ENCODE measurements at regions not wholly inside any gene's neighbourhood (a gene's known extent, or its start where the extent isn't known, plus 50 kb on each side); places are given as distances from the start of the nearest gene placed in this dataset.

GRCh38 chr2:16334886-16335603, 330.6 kb downstream of the CYRIA start:
- no peak overlapping the region for H3K4ac ChIP-seq (replicated peaks; ENCODE audit: insufficient read length, low read depth, low read length)
- H3K9ac ChIP-seq (replicated peaks in 1 of 4; ENCODE audit: extremely low read depth in 1 of 4, low read depth in 3 of 4, low read length in 3 of 4) = no peak overlapping the region
- no peak overlapping the region for H3K23ac ChIP-seq (ENCODE audit: insufficient read length)
- no peak overlapping the region for H3K56ac ChIP-seq (replicated peaks; ENCODE audit: insufficient read length, low read depth, low read length)
- DNase-seq (ENCODE audit: low read depth in 1 of 2, low spot score in 2 of 2) (no peak), FAIRE-seq (no peak)
- no peak overlapping the region for H2BK12ac ChIP-seq (ENCODE audit: low read depth, low read length)
- H3K4me1 ChIP-seq (replicated peaks in 1 of 4; ENCODE audit: control insufficient read depth in 3 of 4, insufficient read depth in 4 of 4, low read length in 3 of 4) = peaks cover 6 to 12% (median 10%) of the 10 kb centered on the region in 4 experiments
- no peaks in the 10 kb centered on the region for H3K36me3 ChIP-seq (ENCODE audit: control insufficient read depth in 2 of 4, insufficient read depth in 4 of 4, low read length in 3 of 4)
- peaks cover 0 to 2% (median 0%) of the 10 kb centered on the region in 4 experiments; a peak in 1 of 7 replicates for H3K27me3 ChIP-seq (replicated peaks in 1 of 4; ENCODE audit: control insufficient read depth in 3 of 4, extremely low read depth in 1 of 4, insufficient read depth in 3 of 4, low read length in 3 of 4)
- H3K18ac ChIP-seq (ENCODE audit: extremely low read depth, low read length) = no peak overlapping the region
- H3K9me3 ChIP-seq (ENCODE audit: insufficient read depth in 2 of 2, low read depth in 1 of 2, low read length in 1 of 2) = no peaks in the 10 kb centered on the region
- H3K27ac ChIP-seq (ENCODE audit: low read depth, low read length) = no peak overlapping the region
- TF ChIP-seq CTCF (IDR thresholded peaks at IDR 0.05; ENCODE audit: control extremely low read depth in 1 of 3, insufficient read depth in 1 of 3, low read depth in 1 of 3, low read length in 3 of 3) (no peak), CREB1 (IDR thresholded peaks at IDR 0.05) (no peak), CHD2 (IDR thresholded peaks at IDR 0.05; ENCODE audit: low read length) (no peak), BCL11A (IDR thresholded peaks at IDR 0.05; ENCODE audit: low read depth in 2 of 2, low read length in 2 of 2) (no peak), CBX8 (IDR thresholded peaks at IDR 0.05; ENCODE audit: borderline replicate concordance, low read depth, low read length) (no peak), PHF8 (conservative IDR thresholded peaks at IDR 0.05; ENCODE audit: low read depth, low read length) (no peak)
- no peak overlapping the region for H2BK120ac ChIP-seq (replicated peaks; ENCODE audit: low read depth, low read length)
- ChIA-PET POLR2A (ENCODE audit: partially characterized antibody) (no interaction called here), CTCF (ENCODE audit: partially characterized antibody) (interaction anchor here (1.4 kb wide), 1 partner anchor 10 kb away, joined by 3 read pairs; no protein-coding TSS in a partner anchor)
- WGBS, 2 experiments (ENCODE audit: extremely low coverage in 1 of 2, insufficient coverage in 1 of 2, insufficient read length in 1 of 2, insufficient replicate concordance in 2 of 2, low coverage in 1 of 2, low lambda C conversion rate in 2 of 2, missing lambda C conversion rate in 1 of 2) = 47% methylated on average over 2 of the region's 2 CpGs; no CpG with 5 or more reads in 1 of the 2 experiments
- no peaks in the 10 kb centered on the region for H3K79me2 ChIP-seq (ENCODE audit: control insufficient read depth in 1 of 2, insufficient read depth in 2 of 2, low read length in 2 of 2)
- no peak overlapping the region for H2AFZ ChIP-seq (ENCODE audit: low read length)
- no peak overlapping the region for H2BK15ac ChIP-seq (ENCODE audit: low read length)
- no peak overlapping the region for H2BK5ac ChIP-seq (ENCODE audit: low read depth, low read length)
- no peak overlapping the region for H2BK20ac ChIP-seq (ENCODE audit: low read length)
- no peak overlapping the region for H4K91ac ChIP-seq (replicated peaks; ENCODE audit: insufficient read length, low read length)
- H3K4me2 ChIP-seq (ENCODE audit: insufficient read depth in 1 of 2, low read depth in 2 of 2, low read length in 2 of 2) = no peak overlapping the region
- no peaks in the 10 kb centered on the region for H3K79me1 ChIP-seq (ENCODE audit: low read depth, low read length)
- no peaks in the 10 kb centered on the region for H3K23me2 ChIP-seq (ENCODE audit: low read depth, low read length)
- H4K8ac ChIP-seq (ENCODE audit: extremely low read depth, insufficient read depth, low read length) = no peak overlapping the region; the same call in 1 of the 2 replicates
- no peak overlapping the region for H3K4me3 ChIP-seq (ENCODE audit: extremely low read depth in 1 of 4, insufficient read depth in 2 of 4, low read depth in 3 of 4, low read length in 4 of 4)
- no peaks in the 10 kb centered on the region for H4K20me1 ChIP-seq (replicated peaks in 1 of 2; ENCODE audit: control insufficient read depth in 1 of 2, insufficient read depth in 2 of 2, low read length in 2 of 2)
- H2AK5ac ChIP-seq (ENCODE audit: low read depth, low read length) = no peak overlapping the region
- H3K14ac ChIP-seq (ENCODE audit: insufficient read length) = no peak overlapping the region
- no peak overlapping the region for H4K5ac ChIP-seq (ENCODE audit: insufficient read length, low read depth, low read length)

Data from H1 (cell line).